ENCODE measurements at regions not wholly inside any gene's neighbourhood (a gene's known extent, or its start where the extent isn't known, plus 50 kb on each side); places are given as distances from the start of the nearest gene placed in this dataset.

- Histone ChIP-seq H3K4me1 (no peaks in the 10 kb centered on the region), H3K27ac (no peak overlapping the region), H3K27me3 (no peaks in the 10 kb centered on the region), H3K36me3 (no peaks in the 10 kb centered on the region), H3K9me3 (peaks cover 0 to 8% (median 0%) of the 10 kb centered on the region in 11 donors), H3K4me3 (no peak overlapping the region)
- intact Hi-C loops (cut with DNase I), result no loop called here
- 95% methylated on average over 1 of the region's 1 CpG for WGBS, 2 donors
- ATAC-seq, result no peak
- DNase-seq, result no peak
- no peak for TF ChIP-seq CTCF (IDR thresholded peaks at IDR 0.05)
These were observed 499.6 kb upstream of the GBE1 start for GRCh38 chr3:82261013-82261412.

- WGBS, 2 donors, result 92 to 96% methylated on average over 4 of the region's 4 CpGs
- H3K4me3 ChIP-seq, result no peak overlapping the region
- no peaks in the 10 kb centered on the region for H3K36me3 ChIP-seq
- H3K27me3 ChIP-seq, result no peaks in the 10 kb centered on the region
- intact Hi-C loops (cut with DNase I), result no loop called here
- H3K27ac ChIP-seq, result no peak overlapping the region
- DNase-seq (no peak), ATAC-seq (no peak)
- peaks cover 0 to 8% (median 0%) of the 10 kb centered on the region in 11 donors for H3K9me3 ChIP-seq
- TF ChIP-seq CTCF (IDR thresholded peaks at IDR 0.05), result no peak
- no peaks in the 10 kb centered on the region for H3K4me1 ChIP-seq
These were observed 498.5 kb upstream of the GBE1 start for GRCh38 chr3:82259994-82260393.

GRCh38 chr3:82240322-82240721 lies 478.9 kb upstream of the GBE1 start:
- intact Hi-C loops (cut with DNase I), result loop anchor here in 1 of 10 donors (10.0 kb wide), 1 partner anchor 656 kb away; no protein-coding TSS in a partner anchor
- WGBS, 2 donors, result 60 to 63% methylated on average over 4 of the region's 4 CpGs
- no peak for TF ChIP-seq CTCF (IDR thresholded peaks at IDR 0.05)

DNA sequence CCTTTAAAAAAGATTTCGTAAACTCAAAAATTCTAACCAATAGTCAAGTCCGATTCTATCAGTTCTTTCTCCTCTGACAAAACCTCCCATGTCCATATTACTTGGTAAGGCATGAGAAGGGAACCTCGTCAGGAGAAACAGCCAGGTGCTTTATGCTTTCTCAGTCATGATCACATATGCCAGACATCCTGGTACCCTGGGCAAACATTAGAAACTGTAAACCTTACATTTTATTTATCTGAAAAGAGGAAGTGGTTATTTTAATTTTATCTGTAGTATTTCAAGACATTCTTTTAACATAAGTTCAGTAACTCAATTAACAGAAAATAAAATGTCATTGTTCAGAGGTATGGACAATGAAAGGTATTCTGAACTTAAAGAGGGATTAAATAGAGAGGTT lies 474.8 kb upstream of the GBE1 start:
- H3K9me3 ChIP-seq, result peaks cover 0 to 3% (median 0%) of the 10 kb centered on the region in 11 donors
- H3K27me3 ChIP-seq, result no peaks in the 10 kb centered on the region
- H3K4me1 ChIP-seq, result peaks cover 0 to 9% (median 0%) of the 10 kb centered on the region in 9 donors
- no peak overlapping the region for H3K27ac ChIP-seq
- DNase-seq (no peak), ATAC-seq (no peak)
- TF ChIP-seq CTCF (IDR thresholded peaks at IDR 0.05), result no peak
- intact Hi-C loops (cut with DNase I), result no loop called here
- H3K36me3 ChIP-seq, result no peaks in the 10 kb centered on the region
- no peak overlapping the region for H3K4me3 ChIP-seq
- 80 to 88% methylated on average over 3 of the region's 3 CpGs for WGBS, 2 donors

More at GRCh38 chr3:82240322-82240721, 478.9 kb upstream of the GBE1 start:
- ATAC-seq (peak in 7 of 8 donors; percentile 28 to 87 (median 59)), DNase-seq (no peak)
- H3K27ac ChIP-seq, result no peak overlapping the region
- H3K27me3 ChIP-seq, result no peaks in the 10 kb centered on the region
- H3K4me3 ChIP-seq, result no peak overlapping the region
- H3K4me1 ChIP-seq, result peaks cover 0 to 9% (median 0%) of the 10 kb centered on the region in 9 donors
- no peaks in the 10 kb centered on the region for H3K9me3 ChIP-seq
- H3K36me3 ChIP-seq, result no peaks in the 10 kb centered on the region

Measured in heart right ventricle (tissue), 16 donors.